Body of pancreas (tissue), 4 donors: ENCODE measurements at regions not wholly inside any gene's neighbourhood (a gene's known extent, or its start where the extent isn't known, plus 50 kb on each side); places are given as distances from the start of the nearest gene placed in this dataset.

Experiments used
- ATAC-seq: fragments of 150-250 bp; one replicate; pipeline ENCODE4 v1.9.1; 2016
- DNase-seq, 4 donors: peaks; one replicate each; pipeline ENCODE4 v3.0.0-alpha.2; 2019
- H3K27ac ChIP-seq, 4 donors: fragments of 200-600 bp; sonication (generic); 1 replicate in 3 of 4; 2 replicates in 1 of 4; pipeline versions ENCODE4 v1.5.1 to v1.6.1; 2016 to 2019; ENCODE audit warnings: mild to moderate bottlenecking in 1 of 4, mixed read lengths in 1 of 4, moderate library complexity in 1 of 4
- H3K27me3 ChIP-seq, 2 donors: fragments of 200-600 bp; sonication (generic); one replicate each; pipeline ENCODE4 v1.6.0; 2016; ENCODE audit warnings: mild to moderate bottlenecking in 1 of 2
- H3K36me3 ChIP-seq, 2 donors: fragments of 200-600 bp; sonication (generic); replicated peaks in 1 of 2; 2 replicates each; pipeline ENCODE4 v1.5.1; 2016; ENCODE audit warnings: low read depth in 2 of 2; ENCODE audit not compliant: insufficient read depth in 1 of 2
- H3K4me1 ChIP-seq: fragments of 200-600 bp; sonication (generic); one replicate; pipeline ENCODE4 v1.6.0; 2016
- H3K4me3 ChIP-seq, 2 donors: fragments of 200-600 bp; sonication (generic); 1 replicate in 1 of 2; 2 replicates in 1 of 2; pipeline ENCODE4 v1.5.1; 2016 to 2019
- H3K9me3 ChIP-seq, 3 donors: fragments of 200-600 bp; sonication (generic); 1 replicate in 2 of 3; 2 replicates in 1 of 3; pipeline ENCODE4 v1.5.1; 2016
- CTCF ChIP-seq, 7 experiments: fragments of 450-650 bp in 4 of 7; fragments of 200-600 bp in 3 of 7; sonication (generic) in 3 of 7; IDR thresholded peaks; one replicate each; pipeline ENCODE4 v1.5.1; 2016 to 2019; ENCODE audit warnings: antibody characterized with exemption in 7 of 7
- POLR2A ChIP-seq, 3 donors: fragments of 450-650 bp; IDR thresholded peaks; one replicate each; pipeline ENCODE4 v1.6.1; 2016; ENCODE audit warnings: antibody characterized with exemption in 3 of 3, mild to moderate bottlenecking in 2 of 3
- WGBS, 2 donors: methylation state at CpG; one replicate each; pipeline ENCODE4 v1.1.5; 2017; 5-methylcytosine and 5-hydroxymethylcytosine counted together
- intact Hi-C: fragments of 100-400 bp; cut with DNase I; formaldehyde crosslinking; loops from one replicate; pipeline ENCODE4 v1.15.1; 2023

DNA sequence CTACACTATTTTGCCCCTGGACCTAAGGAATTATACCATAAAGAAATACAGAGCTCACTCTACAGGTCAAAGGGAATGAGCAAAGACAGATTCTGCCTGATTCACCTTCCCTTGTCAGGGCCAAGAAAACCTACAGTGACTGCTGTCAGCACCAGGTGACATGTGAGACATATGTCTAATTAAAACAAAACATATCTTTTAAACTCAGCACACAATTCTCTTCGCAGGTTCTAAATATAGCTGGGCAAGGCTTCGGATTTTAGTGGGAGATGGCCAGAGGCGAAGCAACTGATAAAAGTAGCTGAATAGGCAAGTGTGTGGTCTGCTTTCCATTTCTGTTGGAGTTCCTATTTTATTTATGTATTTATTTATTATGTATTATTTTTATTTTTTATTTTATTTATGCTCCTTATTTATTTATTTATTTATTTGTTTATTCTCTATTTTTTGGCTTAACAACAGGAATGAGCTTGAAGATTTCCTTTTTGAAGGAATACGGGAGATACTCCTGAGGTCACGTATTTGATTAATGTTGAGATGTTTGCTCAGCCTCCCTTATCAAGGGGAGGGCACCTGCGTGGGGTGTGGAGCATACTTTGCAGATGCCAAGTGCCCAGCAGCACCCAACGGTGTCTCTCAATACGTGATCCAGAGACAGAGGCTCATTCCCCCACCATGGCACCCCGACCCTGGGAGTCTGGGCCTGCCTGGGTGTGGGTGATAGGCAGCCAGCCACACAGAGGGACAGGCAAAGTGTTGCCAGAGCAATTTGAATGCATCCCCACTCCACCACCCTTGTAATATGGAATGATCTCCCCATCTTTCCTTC lies 141.8 kb downstream of the RNF152 start:
- no peak overlapping the region for H3K4me3 ChIP-seq
- intact Hi-C loops = no loop called here
- H3K36me3 ChIP-seq = no peaks in the 10 kb centered on the region
- no peaks in the 10 kb centered on the region for H3K9me3 ChIP-seq
- ATAC-seq (no peak), DNase-seq (no peak)
- H3K27ac ChIP-seq = no peak overlapping the region
- WGBS, 2 donors = 27 to 37% methylated on average over 8 to 9 of the region's 9 CpGs
- H3K27me3 ChIP-seq = no peaks in the 10 kb centered on the region
- no peak for TF ChIP-seq CTCF (IDR thresholded peaks at IDR 0.05)
- no peak for TF ChIP-seq POLR2A (IDR thresholded peaks at IDR 0.05)
- H3K4me1 ChIP-seq = peaks cover 5% of the 10 kb centered on the region

DNA sequence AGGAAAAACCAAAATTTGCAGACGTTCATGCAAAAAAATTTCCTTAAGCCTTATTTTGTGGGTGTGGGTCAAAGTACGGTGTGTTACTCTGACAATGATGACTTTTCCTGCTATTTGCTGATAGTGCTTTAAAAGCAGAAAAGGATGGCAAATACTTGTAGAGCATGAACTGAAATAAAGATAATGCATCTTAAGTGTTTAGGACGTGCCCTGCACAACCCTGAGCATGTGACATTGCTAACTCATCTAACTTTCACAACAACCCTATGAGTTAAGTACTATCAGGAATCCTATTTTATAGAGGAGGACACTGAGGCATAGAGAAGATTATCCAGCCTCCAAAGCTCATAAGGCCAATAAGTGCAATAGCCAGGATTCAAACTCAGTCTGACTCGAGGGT lies 143.3 kb downstream of the RNF152 start:
- intact Hi-C loops = no loop called here
- TF ChIP-seq POLR2A (IDR thresholded peaks at IDR 0.05) = no peak
- TF ChIP-seq CTCF (IDR thresholded peaks at IDR 0.05) = no peak

GRCh38 chr18:61749031-61749430 lies 143.8 kb downstream of the RNF152 start:
- Histone ChIP-seq H3K4me1 (peaks cover 5% of the 10 kb centered on the region), H3K9me3 (no peaks in the 10 kb centered on the region), H3K27me3 (no peaks in the 10 kb centered on the region), H3K4me3 (no peak overlapping the region), H3K36me3 (no peaks in the 10 kb centered on the region), H3K27ac (no peak overlapping the region)
- DNase-seq (no peak), ATAC-seq (no peak)
- intact Hi-C loops = no loop called here
- WGBS, 2 donors = 61 to 68% methylated on average over 6 of the region's 6 CpGs
- TF ChIP-seq POLR2A (IDR thresholded peaks at IDR 0.05) (no peak), CTCF (IDR thresholded peaks at IDR 0.05) (no peak)

More for the DNA sequence above, 143.3 kb downstream of the RNF152 start:
- 74 to 79% methylated on average over 4 of the region's 4 CpGs for WGBS, 2 donors
- Histone ChIP-seq H3K27ac (no peak overlapping the region), H3K27me3 (no peaks in the 10 kb centered on the region), H3K36me3 (no peaks in the 10 kb centered on the region), H3K4me3 (no peak overlapping the region), H3K4me1 (peaks cover 5% of the 10 kb centered on the region), H3K9me3 (no peaks in the 10 kb centered on the region)
- DNase-seq (no peak), ATAC-seq (no peak)

- H3K27ac ChIP-seq = no peak overlapping the region
- no peaks in the 10 kb centered on the region for H3K36me3 ChIP-seq
- no peak for TF ChIP-seq CTCF (IDR thresholded peaks at IDR 0.05)
- TF ChIP-seq POLR2A (IDR thresholded peaks at IDR 0.05) = no peak
- peaks cover 5% of the 10 kb centered on the region for H3K4me1 ChIP-seq
- DNase-seq = no peak
- intact Hi-C loops = no loop called here
- no peaks in the 10 kb centered on the region for H3K9me3 ChIP-seq
- H3K4me3 ChIP-seq = no peak overlapping the region
- WGBS, 2 donors = 83 to 85% methylated on average over 10 of the region's 10 CpGs
- H3K27me3 ChIP-seq = no peaks in the 10 kb centered on the region
- ATAC-seq = peak; percentile 31
Measured at GRCh38 chr18:61748004-61748403, 144.8 kb downstream of the RNF152 start.
